ENCODE measurements at regions not wholly inside any gene's neighbourhood (a gene's known extent, or its start where the extent isn't known, plus 50 kb on each side); places are given as distances from the start of the nearest gene placed in this dataset.

DNA sequence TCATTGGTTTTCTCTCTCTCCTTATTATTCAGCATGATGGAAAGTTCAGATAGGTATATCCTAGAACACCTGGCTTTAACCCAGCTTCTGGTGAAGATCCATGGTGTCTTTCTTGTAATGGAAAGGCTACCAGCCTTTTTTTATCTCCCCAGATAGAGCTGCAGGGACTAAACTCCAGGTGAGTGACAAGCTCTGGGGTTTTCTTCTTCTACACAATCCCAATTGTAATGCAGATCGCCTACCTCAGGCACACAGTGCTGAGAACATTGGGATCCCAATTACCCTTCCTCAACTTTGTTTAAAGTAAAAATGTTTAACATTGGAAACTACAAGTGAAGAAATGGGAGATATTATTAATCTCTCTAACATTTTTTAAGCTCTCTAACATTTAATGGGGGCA lies 1851.7 kb downstream of the PCDH9 start:
- no peak overlapping the region for H3K27ac Mint-ChIP-seq
- H3K4me1 Mint-ChIP-seq: no peaks in the 10 kb centered on the region

More for the DNA sequence above, 1851.7 kb downstream of the PCDH9 start:
- H3K27ac ChIP-seq (ENCODE audit: low read depth): no peak overlapping the region
- TF ChIP-seq ZNF331 (CRISPR knock-in tag; IDR thresholded peaks at IDR 0.05; ENCODE audit: low read depth) (no peak), JUNB (IDR thresholded peaks at IDR 0.05; ENCODE audit: unreplicated experiment) (no peak), ZNF114 (CRISPR knock-in tag; IDR thresholded peaks at IDR 0.05) (no peak)
- TF ChIP-seq, protein P1, sequence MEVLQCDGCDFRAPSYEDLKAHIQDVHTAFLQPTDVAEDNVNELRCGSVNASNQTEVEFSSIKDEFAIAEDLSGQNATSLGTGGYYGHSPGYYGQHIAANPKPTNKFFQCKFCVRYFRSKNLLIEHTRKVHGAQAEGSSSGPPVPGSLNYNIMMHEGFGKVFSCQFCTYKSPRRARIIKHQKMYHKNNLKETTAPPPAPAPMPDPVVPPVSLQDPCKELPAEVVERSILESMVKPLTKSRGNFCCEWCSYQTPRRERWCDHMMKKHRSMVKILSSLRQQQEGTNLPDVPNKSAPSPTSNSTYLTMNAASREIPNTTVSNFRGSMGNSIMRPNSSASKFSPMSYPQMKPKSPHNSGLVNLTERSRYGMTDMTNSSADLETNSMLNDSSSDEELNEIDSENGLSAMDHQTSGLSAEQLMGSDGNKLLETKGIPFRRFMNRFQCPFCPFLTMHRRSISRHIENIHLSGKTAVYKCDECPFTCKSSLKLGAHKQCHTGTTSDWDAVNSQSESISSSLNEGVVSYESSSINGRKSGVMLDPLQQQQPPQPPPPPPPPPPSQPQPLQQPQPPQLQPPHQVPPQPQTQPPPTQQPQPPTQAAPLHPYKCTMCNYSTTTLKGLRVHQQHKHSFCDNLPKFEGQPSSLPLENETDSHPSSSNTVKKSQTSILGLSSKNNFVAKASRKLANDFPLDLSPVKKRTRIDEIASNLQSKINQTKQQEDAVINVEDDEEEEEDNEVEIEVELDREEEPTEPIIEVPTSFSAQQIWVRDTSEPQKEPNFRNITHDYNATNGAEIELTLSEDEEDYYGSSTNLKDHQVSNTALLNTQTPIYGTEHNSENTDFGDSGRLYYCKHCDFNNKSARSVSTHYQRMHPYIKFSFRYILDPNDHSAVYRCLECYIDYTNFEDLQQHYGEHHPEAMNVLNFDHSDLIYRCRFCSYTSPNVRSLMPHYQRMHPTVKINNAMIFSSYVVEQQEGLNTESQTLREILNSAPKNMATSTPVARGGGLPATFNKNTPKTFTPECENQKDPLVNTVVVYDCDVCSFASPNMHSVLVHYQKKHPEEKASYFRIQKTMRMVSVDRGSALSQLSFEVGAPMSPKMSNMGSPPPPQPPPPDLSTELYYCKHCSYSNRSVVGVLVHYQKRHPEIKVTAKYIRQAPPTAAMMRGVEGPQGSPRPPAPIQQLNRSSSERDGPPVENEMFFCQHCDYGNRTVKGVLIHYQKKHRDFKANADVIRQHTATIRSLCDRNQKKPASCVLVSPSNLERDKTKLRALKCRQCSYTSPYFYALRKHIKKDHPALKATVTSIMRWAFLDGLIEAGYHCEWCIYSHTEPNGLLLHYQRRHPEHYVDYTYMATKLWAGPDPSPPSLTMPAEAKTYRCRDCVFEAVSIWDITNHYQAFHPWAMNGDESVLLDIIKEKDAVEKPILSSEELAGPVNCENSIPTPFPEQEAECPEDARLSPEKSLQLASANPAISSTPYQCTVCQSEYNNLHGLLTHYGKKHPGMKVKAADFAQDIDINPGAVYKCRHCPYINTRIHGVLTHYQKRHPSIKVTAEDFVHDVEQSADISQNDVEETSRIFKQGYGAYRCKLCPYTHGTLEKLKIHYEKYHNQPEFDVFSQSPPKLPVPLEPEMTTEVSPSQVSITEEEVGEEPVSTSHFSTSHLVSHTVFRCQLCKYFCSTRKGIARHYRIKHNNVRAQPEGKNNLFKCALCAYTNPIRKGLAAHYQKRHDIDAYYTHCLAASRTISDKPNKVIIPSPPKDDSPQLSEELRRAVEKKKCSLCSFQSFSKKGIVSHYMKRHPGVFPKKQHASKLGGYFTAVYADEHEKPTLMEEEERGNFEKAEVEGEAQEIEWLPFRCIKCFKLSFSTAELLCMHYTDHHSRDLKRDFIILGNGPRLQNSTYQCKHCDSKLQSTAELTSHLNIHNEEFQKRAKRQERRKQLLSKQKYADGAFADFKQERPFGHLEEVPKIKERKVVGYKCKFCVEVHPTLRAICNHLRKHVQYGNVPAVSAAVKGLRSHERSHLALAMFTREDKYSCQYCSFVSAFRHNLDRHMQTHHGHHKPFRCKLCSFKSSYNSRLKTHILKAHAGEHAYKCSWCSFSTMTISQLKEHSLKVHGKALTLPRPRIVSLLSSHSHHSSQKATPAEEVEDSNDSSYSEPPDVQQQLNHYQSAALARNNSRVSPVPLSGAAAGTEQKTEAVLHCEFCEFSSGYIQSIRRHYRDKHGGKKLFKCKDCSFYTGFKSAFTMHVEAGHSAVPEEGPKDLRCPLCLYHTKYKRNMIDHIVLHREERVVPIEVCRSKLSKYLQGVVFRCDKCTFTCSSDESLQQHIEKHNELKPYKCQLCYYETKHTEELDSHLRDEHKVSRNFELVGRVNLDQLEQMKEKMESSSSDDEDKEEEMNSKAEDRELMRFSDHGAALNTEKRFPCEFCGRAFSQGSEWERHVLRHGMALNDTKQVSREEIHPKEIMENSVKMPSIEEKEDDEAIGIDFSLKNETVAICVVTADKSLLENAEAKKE (CRISPR knock-in tag; IDR thresholded peaks at IDR 0.05): 0 out of 2 replicates have a peak, but pooled peaks have one; percentile 11
- TF ChIP-seq, protein P2, sequence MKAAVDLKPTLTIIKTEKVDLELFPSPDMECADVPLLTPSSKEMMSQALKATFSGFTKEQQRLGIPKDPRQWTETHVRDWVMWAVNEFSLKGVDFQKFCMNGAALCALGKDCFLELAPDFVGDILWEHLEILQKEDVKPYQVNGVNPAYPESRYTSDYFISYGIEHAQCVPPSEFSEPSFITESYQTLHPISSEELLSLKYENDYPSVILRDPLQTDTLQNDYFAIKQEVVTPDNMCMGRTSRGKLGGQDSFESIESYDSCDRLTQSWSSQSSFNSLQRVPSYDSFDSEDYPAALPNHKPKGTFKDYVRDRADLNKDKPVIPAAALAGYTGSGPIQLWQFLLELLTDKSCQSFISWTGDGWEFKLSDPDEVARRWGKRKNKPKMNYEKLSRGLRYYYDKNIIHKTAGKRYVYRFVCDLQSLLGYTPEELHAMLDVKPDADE (IDR thresholded peaks at IDR 0.05): no peak
- TF ChIP-seq, protein P3, sequence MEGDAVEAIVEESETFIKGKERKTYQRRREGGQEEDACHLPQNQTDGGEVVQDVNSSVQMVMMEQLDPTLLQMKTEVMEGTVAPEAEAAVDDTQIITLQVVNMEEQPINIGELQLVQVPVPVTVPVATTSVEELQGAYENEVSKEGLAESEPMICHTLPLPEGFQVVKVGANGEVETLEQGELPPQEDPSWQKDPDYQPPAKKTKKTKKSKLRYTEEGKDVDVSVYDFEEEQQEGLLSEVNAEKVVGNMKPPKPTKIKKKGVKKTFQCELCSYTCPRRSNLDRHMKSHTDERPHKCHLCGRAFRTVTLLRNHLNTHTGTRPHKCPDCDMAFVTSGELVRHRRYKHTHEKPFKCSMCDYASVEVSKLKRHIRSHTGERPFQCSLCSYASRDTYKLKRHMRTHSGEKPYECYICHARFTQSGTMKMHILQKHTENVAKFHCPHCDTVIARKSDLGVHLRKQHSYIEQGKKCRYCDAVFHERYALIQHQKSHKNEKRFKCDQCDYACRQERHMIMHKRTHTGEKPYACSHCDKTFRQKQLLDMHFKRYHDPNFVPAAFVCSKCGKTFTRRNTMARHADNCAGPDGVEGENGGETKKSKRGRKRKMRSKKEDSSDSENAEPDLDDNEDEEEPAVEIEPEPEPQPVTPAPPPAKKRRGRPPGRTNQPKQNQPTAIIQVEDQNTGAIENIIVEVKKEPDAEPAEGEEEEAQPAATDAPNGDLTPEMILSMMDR (conservative IDR thresholded peaks at IDR 0.05; ENCODE audit: low read depth in 2 of 2): no peak
- no peak overlapping the region for H3K4me3 Mint-ChIP-seq
- no peaks in the 10 kb centered on the region for H3K36me3 ChIP-seq (ENCODE audit: insufficient read depth)
- peaks cover 2% of the 10 kb centered on the region for H3K27me3 Mint-ChIP-seq (ENCODE audit: insufficient read depth, low read depth, poor library complexity)
- H3K9me2 ChIP-seq (ENCODE audit: insufficient read depth): peaks cover 1% of the 10 kb centered on the region; the same call in 1 of the 2 replicates
- no peaks in the 10 kb centered on the region for H4K20me1 ChIP-seq (replicated peaks; ENCODE audit: insufficient read depth)
- no peaks in the 10 kb centered on the region for H3K27me3 ChIP-seq (ENCODE audit: insufficient read depth)
- peak; percentile 46; the same call in 2 of the 3 replicates for ATAC-seq
- H3K79me2 ChIP-seq (replicated peaks; ENCODE audit: insufficient read depth): no peaks in the 10 kb centered on the region
- H3K4me3 ChIP-seq: no peak overlapping the region
- no peaks in the 10 kb centered on the region for H3F3A ChIP-seq (replicated peaks; ENCODE audit: low read depth)
- no peak overlapping the region for H3K4me2 ChIP-seq
- no peaks in the 10 kb centered on the region for H3K4me1 ChIP-seq (ENCODE audit: insufficient read depth)
- H3K9me3 Mint-ChIP-seq: peaks cover 21% of the 10 kb centered on the region
- H2AFZ ChIP-seq: no peak overlapping the region
- DNase-seq (ENCODE audit: low spot score): peak; percentile 9
- H3K36me3 Mint-ChIP-seq (ENCODE audit: low read depth): peaks cover 22% of the 10 kb centered on the region; the same call in 2 of the 3 replicates

Measured in GM23338 (cell line).